ENCODE measurements at regions not wholly inside any gene's neighbourhood (a gene's known extent, or its start where the extent isn't known, plus 50 kb on each side); places are given as distances from the start of the nearest gene placed in this dataset.

DNA sequence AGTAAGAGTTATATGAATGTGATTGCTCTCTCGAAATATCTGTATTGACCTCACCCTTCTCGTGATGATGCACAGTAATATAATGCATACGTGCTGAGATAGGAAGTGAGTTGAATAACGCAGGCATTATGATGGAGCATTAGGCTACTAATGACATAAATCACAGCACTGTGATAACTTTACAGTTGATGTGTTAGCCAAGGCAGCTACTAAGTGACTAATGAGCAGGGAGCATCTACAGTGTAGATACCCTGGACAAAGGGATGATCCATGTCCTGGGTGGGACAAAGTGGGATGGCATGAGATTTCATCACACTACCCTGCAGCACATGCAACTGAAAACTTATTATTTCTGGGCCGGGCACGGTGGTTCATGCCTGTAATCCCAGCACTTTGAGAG lies 68.4 kb downstream of the HDGFL1 start:
- Histone ChIP-seq H3K4me1 (ENCODE audit: control insufficient read depth, low read length) (no peaks in the 10 kb centered on the region), H4K20me1 (ENCODE audit: control insufficient read depth, insufficient read depth, low read depth, low read length) (no peaks in the 10 kb centered on the region), H3K4me2 (ENCODE audit: low read length) (no peak overlapping the region), H3K27ac (ENCODE audit: low read depth, low read length) (no peak overlapping the region), H3K4me3 (ENCODE audit: low read length) (no peak overlapping the region), H3K27me3 (ENCODE audit: control insufficient read depth, low read length) (no peaks in the 10 kb centered on the region), H3K36me3 (ENCODE audit: control insufficient read depth, low read length) (no peaks in the 10 kb centered on the region), H3K9me3 (ENCODE audit: control insufficient read depth, insufficient read depth, low read length) (no peaks in the 10 kb centered on the region), H3K9me2 (replicated peaks; ENCODE audit: control insufficient read depth, low read length) (no peaks in the 10 kb centered on the region), H3K79me2 (ENCODE audit: control insufficient read depth, low read length) (no peaks in the 10 kb centered on the region), H3F3A (ENCODE audit: control insufficient read depth, insufficient read depth) (no peaks in the 10 kb centered on the region)
- TF ChIP-seq, protein P1, sequence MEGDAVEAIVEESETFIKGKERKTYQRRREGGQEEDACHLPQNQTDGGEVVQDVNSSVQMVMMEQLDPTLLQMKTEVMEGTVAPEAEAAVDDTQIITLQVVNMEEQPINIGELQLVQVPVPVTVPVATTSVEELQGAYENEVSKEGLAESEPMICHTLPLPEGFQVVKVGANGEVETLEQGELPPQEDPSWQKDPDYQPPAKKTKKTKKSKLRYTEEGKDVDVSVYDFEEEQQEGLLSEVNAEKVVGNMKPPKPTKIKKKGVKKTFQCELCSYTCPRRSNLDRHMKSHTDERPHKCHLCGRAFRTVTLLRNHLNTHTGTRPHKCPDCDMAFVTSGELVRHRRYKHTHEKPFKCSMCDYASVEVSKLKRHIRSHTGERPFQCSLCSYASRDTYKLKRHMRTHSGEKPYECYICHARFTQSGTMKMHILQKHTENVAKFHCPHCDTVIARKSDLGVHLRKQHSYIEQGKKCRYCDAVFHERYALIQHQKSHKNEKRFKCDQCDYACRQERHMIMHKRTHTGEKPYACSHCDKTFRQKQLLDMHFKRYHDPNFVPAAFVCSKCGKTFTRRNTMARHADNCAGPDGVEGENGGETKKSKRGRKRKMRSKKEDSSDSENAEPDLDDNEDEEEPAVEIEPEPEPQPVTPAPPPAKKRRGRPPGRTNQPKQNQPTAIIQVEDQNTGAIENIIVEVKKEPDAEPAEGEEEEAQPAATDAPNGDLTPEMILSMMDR (IDR thresholded peaks at IDR 0.05; ENCODE audit: low read depth, low read length, poor library complexity, severe bottlenecking) = no peak
- TF ChIP-seq EZH2phosphoT487 (IDR thresholded peaks at IDR 0.05; ENCODE audit: borderline replicate concordance, low read length) = no peak

DNA sequence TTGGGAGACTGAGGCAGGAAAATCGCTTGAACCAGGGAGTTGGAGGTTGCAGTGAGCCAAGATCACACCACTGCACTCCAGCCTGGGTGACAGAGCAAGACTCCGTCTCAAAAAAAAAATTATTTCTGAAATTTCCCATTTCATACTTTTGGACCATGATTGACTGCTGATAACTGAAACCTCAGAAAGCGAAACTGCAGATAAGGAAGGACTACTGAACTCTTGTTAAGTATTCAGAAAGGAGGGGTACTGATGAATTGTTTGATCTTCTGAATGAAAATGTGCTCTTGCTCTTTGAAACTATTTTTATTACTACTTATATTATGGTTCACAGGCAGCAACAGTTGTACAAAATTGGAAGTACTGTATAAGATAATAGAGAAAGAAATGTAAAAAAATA lies 69.0 kb downstream of the HDGFL1 start:
- Histone ChIP-seq H3K36me3 (ENCODE audit: control insufficient read depth, low read length) (no peaks in the 10 kb centered on the region), H4K20me1 (ENCODE audit: control insufficient read depth, insufficient read depth, low read depth, low read length) (no peaks in the 10 kb centered on the region), H3K4me2 (ENCODE audit: low read length) (no peak overlapping the region), H3F3A (ENCODE audit: control insufficient read depth, insufficient read depth) (no peaks in the 10 kb centered on the region), H3K4me1 (ENCODE audit: control insufficient read depth, low read length) (no peaks in the 10 kb centered on the region), H3K9me3 (ENCODE audit: control insufficient read depth, insufficient read depth, low read length) (no peaks in the 10 kb centered on the region), H3K27ac (ENCODE audit: low read depth, low read length) (no peak overlapping the region), H3K4me3 (ENCODE audit: low read length) (no peak overlapping the region), H3K27me3 (ENCODE audit: control insufficient read depth, low read length) (no peaks in the 10 kb centered on the region), H3K9me2 (replicated peaks; ENCODE audit: control insufficient read depth, low read length) (no peaks in the 10 kb centered on the region), H3K79me2 (ENCODE audit: control insufficient read depth, low read length) (no peaks in the 10 kb centered on the region)
- TF ChIP-seq, protein P1 (IDR thresholded peaks at IDR 0.05; ENCODE audit: low read depth, low read length, poor library complexity, severe bottlenecking) = no peak
- no peak for TF ChIP-seq EZH2phosphoT487 (IDR thresholded peaks at IDR 0.05; ENCODE audit: borderline replicate concordance, low read length)

DNA sequence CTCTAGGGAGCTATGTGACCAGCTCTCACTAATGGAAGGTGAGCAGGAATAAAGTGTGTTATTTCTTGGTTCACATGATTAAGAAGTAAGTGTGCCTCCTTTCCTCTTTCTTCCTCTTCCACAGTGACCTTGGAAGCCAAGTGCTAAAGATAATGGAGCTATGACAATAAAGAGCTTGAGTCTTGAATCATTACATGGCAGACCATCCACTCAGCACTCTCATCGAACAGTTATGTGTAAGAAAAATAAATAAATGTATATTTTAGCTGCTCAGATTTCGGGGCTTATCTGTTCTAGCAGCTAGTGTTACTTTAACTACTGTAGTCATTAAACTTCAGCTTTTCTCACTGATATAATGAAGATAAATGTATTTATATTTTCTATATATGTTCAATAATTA lies 72.9 kb downstream of the HDGFL1 start:
- Histone ChIP-seq H3K4me3 (ENCODE audit: low read length) (no peak overlapping the region), H3K36me3 (ENCODE audit: control insufficient read depth, low read length) (no peaks in the 10 kb centered on the region), H3K4me2 (ENCODE audit: low read length) (no peak overlapping the region), H3K9me2 (replicated peaks; ENCODE audit: control insufficient read depth, low read length) (no peaks in the 10 kb centered on the region), H3K9me3 (ENCODE audit: control insufficient read depth, insufficient read depth, low read length) (no peaks in the 10 kb centered on the region), H3K27me3 (ENCODE audit: control insufficient read depth, low read length) (no peaks in the 10 kb centered on the region), H3K79me2 (ENCODE audit: control insufficient read depth, low read length) (no peaks in the 10 kb centered on the region), H3K4me1 (ENCODE audit: control insufficient read depth, low read length) (no peaks in the 10 kb centered on the region), H3F3A (ENCODE audit: control insufficient read depth, insufficient read depth) (no peaks in the 10 kb centered on the region), H4K20me1 (ENCODE audit: control insufficient read depth, insufficient read depth, low read depth, low read length) (no peaks in the 10 kb centered on the region), H3K27ac (ENCODE audit: low read depth, low read length) (no peak overlapping the region)
- TF ChIP-seq, protein P1 (IDR thresholded peaks at IDR 0.05; ENCODE audit: low read depth, low read length, poor library complexity, severe bottlenecking) = no peak
- TF ChIP-seq EZH2phosphoT487 (IDR thresholded peaks at IDR 0.05; ENCODE audit: borderline replicate concordance, low read length) = no peak

DNA sequence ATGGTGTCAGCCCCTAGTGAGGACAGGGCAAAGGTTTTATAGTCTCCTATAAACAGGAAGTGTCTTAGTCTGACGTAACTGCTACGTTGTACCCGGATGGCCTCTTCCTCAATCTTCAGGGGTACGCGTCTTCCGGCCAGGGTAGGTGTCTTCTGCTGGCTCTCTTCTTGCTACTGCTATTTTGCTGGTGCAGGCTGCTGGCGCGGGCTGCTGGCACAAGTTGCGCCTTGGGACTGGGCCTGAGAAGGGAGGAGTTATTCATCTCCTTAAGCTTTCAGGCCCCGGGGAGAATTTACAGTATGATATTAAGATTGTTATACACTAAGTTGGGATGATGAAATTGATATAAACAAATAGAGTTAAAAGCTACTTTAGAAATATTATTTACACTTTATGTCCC lies 74.4 kb downstream of the HDGFL1 start:
- Histone ChIP-seq H3K9me2 (replicated peaks; ENCODE audit: control insufficient read depth, low read length) (no peaks in the 10 kb centered on the region), H4K20me1 (ENCODE audit: control insufficient read depth, insufficient read depth, low read depth, low read length) (no peaks in the 10 kb centered on the region), H3K4me3 (ENCODE audit: low read length) (no peak overlapping the region), H3K27me3 (ENCODE audit: control insufficient read depth, low read length) (no peaks in the 10 kb centered on the region), H3K9me3 (ENCODE audit: control insufficient read depth, insufficient read depth, low read length) (no peaks in the 10 kb centered on the region), H3K79me2 (ENCODE audit: control insufficient read depth, low read length) (no peaks in the 10 kb centered on the region), H3K4me1 (ENCODE audit: control insufficient read depth, low read length) (no peaks in the 10 kb centered on the region), H3K4me2 (ENCODE audit: low read length) (no peak overlapping the region), H3F3A (ENCODE audit: control insufficient read depth, insufficient read depth) (no peaks in the 10 kb centered on the region), H3K27ac (ENCODE audit: low read depth, low read length) (no peak overlapping the region), H3K36me3 (ENCODE audit: control insufficient read depth, low read length) (no peaks in the 10 kb centered on the region)
- TF ChIP-seq, protein P1 (IDR thresholded peaks at IDR 0.05; ENCODE audit: low read depth, low read length, poor library complexity, severe bottlenecking) = no peak
- no peak for TF ChIP-seq EZH2phosphoT487 (IDR thresholded peaks at IDR 0.05; ENCODE audit: borderline replicate concordance, low read length)

All from DOHH2 (cell line).